ENCODE measurements at regions not wholly inside any gene's neighbourhood (a gene's known extent, or its start where the extent isn't known, plus 50 kb on each side); places are given as distances from the start of the nearest gene placed in this dataset.

DNA sequence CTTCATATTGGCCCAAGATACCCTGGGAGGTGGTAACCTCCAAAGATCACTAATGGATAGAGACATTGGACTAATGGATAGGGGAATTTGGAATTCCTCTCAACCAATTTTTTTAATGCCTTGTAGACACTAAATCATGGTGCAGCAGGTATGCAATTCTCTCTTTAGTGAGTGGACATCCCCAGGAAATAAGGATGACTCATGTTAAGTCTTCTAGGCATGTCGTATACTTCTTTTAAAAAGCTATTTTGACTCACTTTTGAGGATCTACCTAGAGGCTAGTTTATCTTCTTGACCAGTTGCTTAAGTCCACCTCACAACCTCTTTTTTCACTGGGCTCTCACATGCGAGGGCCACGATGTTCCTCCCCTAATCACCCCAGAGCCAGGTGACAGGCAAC lies 211.6 kb upstream of the CDH12 start:
- DNase-seq = no peak

DNA sequence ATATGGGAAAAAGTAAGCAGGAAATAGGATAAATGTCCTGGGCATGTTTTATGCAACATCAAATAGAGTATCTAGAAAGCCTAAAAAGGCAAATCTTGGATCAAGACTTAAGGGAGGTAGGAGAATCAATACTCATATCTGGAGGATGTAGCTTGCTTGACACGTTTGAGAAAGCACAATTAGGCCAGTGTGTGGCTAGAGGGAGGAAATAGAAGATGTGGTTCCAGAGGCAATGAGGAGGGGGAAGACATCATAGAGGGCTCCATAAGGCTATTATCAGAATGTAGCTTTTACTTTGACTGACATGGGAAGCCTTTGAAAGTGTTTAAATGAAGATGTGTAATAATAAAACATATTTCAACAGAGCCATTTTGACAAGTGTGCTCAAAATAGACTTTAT lies 200.7 kb upstream of the CDH12 start:
- DNase-seq = no peak

DNA sequence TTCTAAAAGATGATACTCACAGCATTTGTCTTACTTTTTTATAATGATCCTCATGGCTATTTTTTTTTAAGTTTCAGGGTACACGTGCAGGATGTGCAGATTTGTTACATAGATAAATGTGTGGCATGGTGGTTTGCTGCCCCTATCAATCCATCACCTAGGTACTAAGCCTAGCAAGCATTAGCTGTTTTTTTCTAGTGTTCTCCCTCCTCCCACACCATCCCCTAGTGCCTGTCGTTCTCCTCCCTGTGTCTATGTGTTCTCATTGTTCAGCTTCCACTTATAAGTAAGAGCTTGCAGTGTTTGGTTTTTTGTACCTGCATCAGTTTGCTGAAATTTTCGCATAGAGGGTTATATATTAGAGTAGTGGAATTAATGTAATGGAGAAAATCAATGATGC lies 189.1 kb upstream of the CDH12 start:
- DNase-seq = no peak

DNA sequence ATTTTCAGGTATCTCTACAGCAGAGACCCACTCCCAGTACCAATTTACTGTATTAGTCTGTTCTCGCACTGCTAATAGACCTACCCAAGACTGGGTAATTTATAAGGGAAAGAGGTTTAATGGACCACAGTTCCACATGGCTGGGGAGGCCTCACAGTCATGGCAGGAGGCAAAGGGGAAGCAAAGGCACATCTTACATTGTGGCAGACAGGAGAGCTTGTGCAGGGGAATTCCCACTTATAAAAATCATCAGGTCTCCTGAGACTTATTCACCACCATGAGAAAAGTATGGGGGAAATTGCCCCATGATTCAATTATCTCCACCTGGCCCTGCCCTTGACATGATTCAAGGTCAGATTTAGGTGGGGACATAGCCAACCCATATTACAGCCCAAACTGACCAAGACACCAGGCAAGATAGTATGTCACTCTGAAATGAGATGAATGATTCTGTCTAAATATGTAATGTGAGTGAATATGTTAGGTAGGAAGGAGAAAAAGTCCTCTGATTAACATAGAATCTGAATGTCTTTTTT lies 182.5 kb upstream of the CDH12 start:
- DNase-seq = no peak

DNA sequence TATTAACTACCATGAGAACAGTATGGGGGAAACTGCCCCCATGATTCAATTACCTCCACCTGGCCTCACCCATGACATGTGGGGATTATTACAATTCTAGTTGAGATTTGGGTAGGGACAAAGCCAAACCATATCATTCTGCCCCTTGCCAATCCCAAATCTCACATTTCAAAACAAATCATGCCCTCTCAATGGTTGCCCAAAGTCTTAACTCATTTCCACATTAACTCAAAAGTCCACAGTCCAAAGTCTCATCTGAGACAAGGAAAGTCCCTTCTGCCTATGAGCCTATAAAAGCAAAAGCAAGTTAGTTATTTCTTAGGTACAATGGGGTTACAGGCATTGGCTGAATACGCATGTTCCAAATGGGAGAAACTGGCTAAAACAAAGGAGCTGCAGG lies 180.7 kb upstream of the CDH12 start:
- no peak for DNase-seq

DNA sequence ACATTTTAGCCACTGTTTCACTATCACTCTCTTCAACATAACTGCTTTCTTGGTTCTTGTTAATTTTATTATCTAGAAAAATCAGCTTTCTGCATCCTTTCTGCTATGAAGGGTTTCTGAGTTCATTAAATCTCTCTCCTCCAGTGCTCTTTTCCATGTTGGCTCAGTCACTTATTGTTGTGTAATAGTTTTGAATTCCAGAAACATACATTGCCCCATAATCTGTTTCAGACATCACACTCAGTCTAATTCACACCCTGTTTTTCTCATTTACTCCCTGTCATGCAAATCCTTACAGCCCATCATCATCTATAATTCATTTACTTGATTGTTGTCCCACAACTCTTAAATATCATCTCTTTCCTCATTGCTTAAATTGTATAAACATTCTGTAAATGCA lies 176.1 kb upstream of the CDH12 start:
- DNase-seq = no peak

DNA sequence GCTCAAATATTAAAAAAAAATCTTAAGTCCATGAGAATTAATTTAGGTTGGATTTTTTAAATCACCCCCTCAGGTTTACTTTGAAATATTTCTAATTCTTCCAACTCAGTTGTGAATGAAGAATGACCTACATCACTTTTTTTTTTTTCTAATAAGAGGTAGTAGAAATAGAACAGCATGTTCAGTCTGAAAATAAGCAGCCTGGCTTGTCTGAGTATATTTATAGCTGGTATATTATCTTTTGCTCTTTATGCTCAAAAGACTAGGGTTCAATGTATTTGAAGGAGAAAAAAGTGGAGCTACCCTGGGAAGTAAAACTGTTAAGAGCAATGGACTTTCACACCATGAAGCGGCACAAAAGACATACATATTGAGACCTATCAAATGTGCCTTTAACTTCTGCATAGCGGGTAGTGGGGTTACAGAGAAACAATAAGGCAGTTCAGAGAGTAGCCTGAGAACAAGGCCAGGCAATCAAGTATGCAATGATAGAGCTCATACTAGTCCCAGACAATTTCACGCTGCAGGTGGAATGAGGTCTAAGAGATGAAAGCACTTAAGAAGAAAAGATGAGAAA lies 175.4 kb upstream of the CDH12 start:
- no peak for DNase-seq

DNA sequence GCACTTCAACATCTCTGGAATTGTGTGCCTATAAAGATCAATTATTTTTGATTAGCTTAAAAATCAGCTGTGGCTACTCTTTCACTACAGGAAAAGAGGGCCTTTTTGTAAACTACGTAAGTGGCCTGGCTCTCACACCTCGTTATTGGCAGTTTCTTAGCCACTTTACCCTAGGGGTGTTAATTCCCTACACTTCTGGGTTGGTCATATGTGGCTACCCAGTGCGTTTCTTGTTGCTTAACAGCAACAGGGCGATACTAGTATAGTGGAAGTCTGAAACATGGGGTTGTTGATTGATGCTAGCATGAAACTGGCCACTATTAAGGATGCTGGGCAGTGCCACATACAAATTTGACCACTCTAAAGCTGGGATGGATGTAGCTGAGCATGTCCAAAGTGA lies 174.7 kb upstream of the CDH12 start:
- no peak for DNase-seq

DNA sequence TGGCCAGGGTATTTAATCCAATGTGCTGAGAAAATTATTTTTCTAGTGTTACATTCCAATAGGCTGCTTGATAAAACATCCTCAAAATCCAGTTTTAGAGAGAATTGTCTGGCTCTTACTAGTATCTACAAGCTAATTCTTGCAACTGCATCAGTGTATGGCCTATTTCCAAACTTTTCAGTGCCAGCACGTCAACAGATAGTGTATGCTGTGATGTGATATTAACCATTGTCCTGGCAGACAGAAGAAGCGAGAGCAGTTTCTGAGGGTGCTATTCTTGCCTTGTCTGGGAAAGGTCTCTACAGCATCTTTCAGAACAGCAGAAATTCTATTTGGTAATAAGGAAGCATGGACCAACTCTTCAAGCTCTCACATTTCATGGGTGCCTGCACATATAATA lies 174.2 kb upstream of the CDH12 start:
- DNase-seq = no peak

DNA sequence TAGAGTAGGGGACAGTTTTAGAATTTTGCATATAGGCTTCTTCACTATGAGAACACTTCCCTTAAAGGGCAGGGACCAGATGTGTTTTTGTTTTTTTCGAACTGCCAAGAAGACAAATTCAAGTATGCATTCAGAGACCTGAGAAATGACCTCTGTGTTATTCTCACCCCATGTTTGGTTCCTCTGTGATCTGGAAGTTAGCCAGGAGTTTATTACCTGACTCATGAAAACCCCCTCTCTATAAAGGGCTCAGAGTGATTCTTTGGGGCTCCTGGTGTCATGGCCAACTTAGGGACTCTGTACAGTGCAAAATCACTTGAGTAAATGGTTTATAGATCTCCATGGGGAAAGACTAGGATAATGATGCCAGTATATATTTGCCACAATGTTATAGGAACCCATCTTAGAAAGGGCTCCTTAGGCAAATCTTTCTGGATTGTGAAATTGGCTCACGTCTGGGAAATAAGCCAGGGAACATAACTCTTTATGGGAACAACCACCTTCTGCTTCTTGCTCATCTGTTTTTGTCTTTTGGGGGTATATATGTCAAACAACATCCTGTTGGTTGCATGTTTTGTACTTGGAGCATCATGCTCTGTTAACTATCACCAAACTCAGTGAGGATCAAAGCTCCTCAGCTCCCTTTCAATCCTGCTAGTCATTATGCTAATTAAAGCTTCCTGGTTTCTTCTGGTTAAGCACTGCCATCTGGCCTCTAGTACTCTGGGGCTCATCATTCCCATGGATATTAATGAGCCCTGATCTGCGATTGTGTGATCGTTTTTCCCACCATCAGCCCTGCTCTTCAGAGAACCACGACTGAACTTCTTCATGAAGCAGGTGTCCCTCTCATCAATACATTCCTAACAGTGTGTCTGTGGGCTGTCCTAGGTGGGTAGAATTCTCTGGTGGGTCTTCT lies 173.4 kb upstream of the CDH12 start:
- DNase-seq = no peak

DNA sequence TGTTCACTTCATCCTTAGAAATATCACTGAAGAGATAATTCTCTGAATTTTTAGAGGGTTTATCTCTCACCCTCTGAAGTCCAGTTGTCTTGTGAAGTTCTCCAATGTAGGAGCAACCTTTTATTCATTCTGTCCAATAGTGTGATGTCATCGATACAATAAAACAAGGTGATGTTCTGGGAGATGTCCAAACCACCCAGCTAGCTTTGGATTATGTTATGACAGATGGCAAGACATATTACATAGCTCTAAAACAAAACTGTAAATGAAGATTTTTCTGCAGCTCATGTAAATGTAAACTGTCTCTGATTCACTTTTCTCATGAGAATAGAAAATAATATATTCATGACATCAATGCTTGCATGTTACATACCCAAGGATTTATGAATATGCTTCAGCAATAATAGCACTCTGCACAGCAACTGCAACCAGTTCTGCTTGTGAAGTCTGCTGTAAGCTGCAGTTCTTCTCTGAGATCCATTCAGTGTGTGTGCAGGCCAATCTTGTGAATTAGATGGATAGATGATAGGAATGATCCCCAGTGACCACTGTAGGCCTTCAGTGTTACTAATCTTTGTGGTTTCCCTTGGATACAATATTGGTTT lies 172.6 kb upstream of the CDH12 start:
- no peak for DNase-seq

DNA sequence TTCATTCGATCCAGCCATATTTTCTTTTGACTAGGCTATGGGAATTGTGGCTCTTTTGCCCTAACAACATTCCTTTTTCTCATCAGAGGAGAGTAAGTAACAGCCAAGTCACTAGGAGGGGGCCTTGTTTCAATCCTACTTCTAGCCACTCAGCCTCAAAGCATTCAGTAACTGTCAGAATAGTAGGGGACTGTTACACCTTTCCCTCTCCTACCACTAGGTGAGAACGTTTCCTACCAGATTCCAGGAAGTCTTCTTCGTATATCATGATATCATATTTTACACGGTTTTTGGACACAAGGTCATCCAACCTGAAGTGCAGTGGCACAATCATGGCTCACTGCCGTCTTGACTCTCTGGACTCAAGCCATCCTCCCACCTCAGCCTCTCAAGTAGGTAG lies 171.3 kb upstream of the CDH12 start:
- no peak for DNase-seq

DNA sequence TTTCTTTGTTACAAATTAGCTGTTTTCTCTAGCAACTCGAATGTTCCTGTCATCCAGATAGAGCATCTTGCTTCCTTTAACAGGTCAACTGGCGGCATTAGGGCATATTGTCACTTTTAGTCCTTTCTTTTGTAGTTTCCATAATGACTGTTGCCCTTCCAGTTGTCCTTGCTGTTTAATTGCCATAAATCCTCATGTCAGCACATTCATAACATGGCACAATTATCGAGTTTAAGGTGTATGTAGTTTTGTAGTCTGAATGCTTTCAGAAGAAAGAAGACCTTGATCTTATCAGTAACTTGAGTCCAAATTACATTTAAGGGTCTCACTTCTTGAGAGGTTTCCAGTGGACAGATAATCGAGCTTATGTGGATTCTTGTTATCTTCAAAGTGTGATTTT lies 161.7 kb upstream of the CDH12 start:
- no peak for DNase-seq

DNA sequence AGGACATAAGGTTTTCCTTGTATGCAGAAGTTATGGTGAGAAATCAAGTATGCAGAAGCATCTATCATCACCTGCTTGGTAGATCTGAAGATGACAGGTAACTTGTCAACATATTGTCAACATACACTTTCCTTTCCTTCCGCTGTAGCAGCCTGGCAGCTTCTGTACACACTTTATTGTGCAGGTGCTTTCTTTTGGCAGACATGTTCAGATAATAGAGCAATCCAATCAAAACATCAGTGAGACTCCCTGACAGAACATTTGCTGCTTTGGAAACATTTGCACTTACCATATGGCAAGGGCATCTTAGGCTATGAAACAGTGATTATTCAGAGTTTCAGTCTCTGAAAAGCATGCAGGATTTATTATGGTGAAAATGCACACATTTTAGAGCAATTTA lies 161.1 kb upstream of the CDH12 start:
- no peak for DNase-seq

DNA sequence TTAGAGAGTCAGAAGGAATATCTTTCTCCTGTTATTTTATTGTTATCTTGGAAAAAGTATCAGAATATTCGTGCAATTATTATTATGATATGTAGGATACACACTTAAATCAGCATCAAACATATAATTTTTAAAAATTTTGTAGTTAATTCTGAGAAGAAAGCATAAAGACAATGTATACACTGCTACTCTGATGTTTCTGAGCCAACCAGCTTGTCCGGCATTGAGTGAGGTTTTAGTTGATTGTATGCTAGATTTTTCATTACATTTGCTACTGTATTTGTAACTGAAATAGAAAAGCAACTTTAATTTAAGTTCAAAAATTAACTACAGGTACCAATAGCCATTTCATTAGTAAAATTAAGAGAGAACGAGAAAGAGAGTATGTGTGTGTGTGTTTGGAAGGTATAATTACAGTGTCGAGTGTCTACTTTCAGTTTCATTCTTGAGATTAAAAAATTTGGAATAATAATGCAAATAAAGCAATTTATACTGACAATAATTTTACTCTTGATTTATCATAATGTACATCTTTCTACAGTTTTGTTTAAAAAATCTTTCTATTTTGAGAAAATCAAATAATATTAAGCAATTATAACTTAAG lies 160.4 kb upstream of the CDH12 start:
- DNase-seq = no peak

DNA sequence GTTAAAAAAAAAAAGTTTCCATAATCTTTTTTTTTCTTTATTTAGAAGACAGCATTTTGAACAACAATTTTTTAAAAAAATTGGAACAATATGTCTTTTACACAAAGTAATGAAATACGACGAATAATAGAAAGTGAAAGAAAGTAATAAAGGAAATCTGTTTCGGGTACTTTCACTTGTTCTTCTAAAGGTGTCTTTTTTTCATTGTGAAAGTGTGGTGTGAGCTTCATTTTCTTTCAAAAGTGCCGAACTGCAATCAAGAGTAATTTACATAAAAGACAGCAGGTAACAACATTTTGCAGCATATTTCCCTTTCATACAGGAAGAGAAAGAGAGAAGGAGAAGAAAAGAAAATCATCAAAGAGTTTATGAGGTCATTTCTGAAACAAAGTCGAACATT lies 159.7 kb upstream of the CDH12 start:
- no peak for DNase-seq

DNA sequence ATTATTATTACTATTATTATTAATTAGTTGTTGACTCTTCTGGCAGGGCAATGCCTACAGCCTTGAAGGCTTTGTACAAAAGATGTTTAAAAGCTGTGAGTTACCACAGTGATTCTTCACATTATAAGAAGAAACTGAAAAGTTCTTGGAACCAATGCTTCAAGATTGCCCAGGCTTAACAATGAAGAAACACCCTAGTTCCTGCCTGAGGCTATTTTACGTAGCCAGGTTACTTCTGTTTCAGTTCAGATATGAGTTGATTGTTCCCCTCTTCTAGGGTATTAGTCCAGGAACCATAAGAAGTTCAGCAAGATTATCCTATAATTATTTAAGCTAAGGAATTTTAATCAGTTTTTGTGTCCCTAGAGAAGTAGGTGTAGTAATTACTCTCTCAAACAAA lies 154.6 kb upstream of the CDH12 start:
- DNase-seq = no peak

DNA sequence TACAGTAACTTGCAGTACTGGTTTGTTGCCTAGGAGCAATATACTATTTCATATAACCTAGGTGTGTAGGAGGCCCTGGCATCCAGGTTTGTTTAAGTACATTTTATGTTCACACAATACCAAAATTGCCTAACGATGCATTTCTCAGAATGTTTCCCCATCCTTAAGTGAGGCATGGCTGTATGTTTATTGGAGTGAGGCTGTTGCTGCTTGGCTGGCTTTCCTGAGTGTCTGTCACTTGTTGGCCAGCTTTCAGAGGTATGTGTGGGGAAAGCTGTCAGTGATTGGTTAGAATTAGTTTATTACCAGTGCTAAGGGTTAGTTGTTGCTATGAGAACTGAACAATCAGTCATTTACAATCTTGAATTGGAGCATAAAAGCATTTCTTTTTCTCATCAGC lies 154.1 kb upstream of the CDH12 start:
- DNase-seq = no peak

DNA sequence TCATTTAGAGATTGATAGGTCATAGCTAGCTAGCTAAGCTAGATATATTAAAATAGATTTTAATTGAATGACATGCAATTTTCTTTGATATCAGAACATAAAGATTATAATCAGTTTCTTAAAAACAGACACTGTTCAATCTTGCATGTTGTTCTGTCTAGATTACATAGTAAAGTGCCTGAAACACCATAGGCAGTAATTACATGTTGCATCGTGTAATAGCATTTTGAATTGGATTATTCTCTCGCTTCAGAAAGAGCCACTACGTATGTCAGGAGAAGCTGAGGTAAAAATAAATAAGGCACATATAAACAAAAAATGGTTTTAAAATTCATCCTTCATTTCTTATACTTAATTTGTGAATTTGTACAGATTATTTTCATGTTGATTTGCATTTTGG lies 148.0 kb upstream of the CDH12 start:
- DNase-seq = no peak

DNA sequence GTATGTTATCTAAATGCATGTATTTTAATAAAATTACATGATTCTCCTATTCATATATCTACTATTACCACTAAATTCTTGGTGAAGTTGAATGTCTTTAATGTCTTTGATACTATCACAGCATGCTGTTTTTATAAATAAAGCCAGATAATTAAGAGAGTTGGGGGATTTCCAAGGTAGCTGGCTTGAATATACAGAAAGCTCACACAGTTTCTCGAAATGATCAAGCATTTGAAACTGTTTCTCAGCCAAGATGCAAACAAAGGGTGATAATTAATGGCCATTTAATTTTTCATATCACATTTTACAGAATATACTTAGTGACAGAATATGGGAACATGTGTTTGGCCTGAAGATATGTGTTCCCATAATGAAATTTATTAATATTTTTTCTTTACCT lies 145.6 kb upstream of the CDH12 start:
- DNase-seq = no peak

DNA sequence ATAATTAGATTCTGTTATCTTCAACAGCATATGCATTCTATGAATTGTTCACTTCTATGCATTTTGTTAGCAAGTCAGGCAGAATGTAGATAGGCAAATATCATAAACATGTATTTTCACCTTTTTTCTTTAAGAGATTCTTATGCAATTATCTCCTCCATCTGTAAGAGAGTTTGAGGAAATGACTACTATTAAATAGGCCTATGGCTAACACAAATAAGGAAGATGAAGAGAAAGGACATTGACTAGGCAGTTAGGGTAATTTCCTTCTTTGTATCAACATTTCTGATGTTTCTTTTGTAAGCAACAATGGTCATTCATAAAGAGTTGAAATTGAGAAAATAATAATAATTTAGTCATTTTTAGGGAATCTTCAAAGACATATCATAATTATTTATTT lies 145.2 kb upstream of the CDH12 start:
- no peak for DNase-seq

DNA sequence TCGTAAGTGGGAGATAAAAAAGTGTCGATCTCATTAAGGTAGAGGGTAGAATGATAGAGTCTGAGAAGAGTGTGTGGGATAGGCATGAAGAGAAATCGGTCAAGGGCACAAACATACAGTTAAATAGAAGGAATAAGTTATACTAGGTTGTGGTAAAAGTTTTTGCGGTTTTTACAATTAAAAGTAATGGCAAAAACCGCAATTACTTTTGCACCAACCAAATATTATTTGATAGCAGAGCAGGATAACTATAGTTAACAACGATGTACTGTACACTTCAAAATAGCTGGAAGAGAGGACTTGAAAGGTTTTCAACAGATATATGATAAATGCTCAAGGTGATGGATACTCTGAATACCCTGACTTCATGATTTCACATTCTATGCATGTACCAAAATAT lies 135.8 kb upstream of the CDH12 start:
- no peak for DNase-seq

DNA sequence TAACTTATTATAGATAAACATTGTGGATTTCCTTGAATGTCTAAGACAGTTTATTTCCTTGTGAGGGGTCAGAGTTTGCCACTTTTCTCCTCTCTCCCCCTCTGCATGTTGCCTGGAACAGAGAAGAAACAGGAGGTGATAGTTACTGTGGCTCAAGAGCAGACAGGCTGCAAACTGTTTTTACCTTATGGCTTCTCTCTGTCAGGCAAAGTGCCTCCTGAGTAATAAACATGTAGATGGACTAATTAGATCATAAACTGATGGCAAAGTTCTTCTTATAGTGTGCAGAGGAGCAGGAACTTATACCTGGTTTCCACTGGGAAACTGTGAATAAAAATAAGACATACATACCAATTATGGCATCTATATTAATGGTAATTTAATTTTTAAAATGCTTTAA lies 133.1 kb upstream of the CDH12 start:
- no peak for DNase-seq

DNA sequence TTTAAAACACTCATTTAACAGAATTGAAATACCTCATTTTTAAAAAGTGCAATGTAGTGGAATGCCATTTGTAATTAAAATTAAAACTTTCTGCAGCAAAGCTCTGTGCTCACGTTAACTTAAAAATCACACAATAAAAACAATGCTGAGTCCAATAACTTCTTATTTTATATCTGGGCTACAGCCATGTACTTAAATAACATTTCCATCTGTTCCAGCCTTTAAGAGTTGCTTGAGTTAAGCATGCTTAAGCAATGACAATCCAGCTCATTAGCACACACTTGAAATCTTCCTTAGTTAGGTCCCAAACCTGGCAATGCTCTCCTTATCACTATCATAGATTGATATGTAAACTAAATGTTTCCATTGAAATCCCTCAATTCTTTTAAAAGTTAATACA lies 132.3 kb upstream of the CDH12 start:
- DNase-seq = no peak
